Lower lobe of right lung (tissue), 2 donors: ENCODE measurements at regions not wholly inside any gene's neighbourhood (a gene's known extent, or its start where the extent isn't known, plus 50 kb on each side); places are given as distances from the start of the nearest gene placed in this dataset.

ENCODE experiments used
- ATAC-seq, 2 donors: fragments of 200-7000 bp; cut with Tn5 transposase; one replicate each; pipeline ENCODE4 v1.9.1; 2020 to 2022; ENCODE audit warnings: mild to moderate bottlenecking in 2 of 2, moderate library complexity in 2 of 2
- DNase-seq: peaks from one replicate; pipeline ENCODE4 v3.0.0-alpha.2; 2020
- H3K27ac ChIP-seq: fragments of 200-600 bp; one replicate; pipeline ENCODE4 v1.8.0; 2022
- H3K27me3 ChIP-seq: fragments of 200-600 bp; one replicate; pipeline ENCODE4 v1.8.0; 2022; ENCODE audit warnings: low read depth
- H3K36me3 ChIP-seq: fragments of 200-600 bp; one replicate; pipeline ENCODE4 v1.8.0; 2022; ENCODE audit warnings: mild to moderate bottlenecking
- H3K4me1 ChIP-seq: fragments of 200-600 bp; one replicate; pipeline ENCODE4 v1.8.0; 2022
- H3K4me3 ChIP-seq: fragments of 200-600 bp; one replicate; pipeline ENCODE4 v1.8.0; 2022; ENCODE audit warnings: mild to moderate bottlenecking
- H3K9me3 ChIP-seq: fragments of 200-600 bp; one replicate; pipeline ENCODE4 v1.8.0; 2022
- intact Hi-C: fragments of 100-400 bp; cut with DNase I; formaldehyde crosslinking; loops from one replicate; pipeline ENCODE4 v1.11.0; 2022
- TF ChIP-seq, protein P1 (sequence below): fragments of 200-600 bp; IDR thresholded peaks from one replicate; pipeline ENCODE4 v1.8.0; 2022; ENCODE audit warnings: antibody characterized with exemption, mild to moderate bottlenecking
- donor health status: DM: no; HTN: yes; CAD: no; lungs with severe emphysema.

DNA sequence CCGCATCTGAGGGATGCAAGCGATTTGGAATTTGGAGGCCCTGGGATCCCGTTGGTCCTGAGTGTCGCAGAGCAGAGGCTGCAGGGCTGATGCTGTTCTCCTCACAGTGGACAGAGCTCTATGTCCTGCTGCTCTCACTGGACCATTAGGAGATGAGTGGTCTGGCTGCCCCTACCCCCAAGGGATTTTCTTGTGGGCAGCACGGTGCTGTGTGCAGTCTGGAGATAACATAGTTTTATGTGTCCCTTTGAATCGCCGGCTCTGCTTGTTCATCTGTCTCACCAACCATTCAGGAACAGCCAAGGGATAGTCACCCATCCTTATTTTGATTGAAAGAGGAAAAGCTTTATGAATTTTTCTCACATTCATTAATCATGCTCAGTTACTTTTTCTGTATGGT, 49.9 kb downstream of the CHRM3 start:
- H3K9me3 ChIP-seq, result no peaks in the 10 kb centered on the region
- H3K4me3 ChIP-seq, result no peak overlapping the region
- no peaks in the 10 kb centered on the region for H3K36me3 ChIP-seq
- no peaks in the 10 kb centered on the region for H3K27me3 ChIP-seq
- H3K4me1 ChIP-seq, result no peaks in the 10 kb centered on the region
- intact Hi-C loops, result no loop called here
- ATAC-seq (no peak), DNase-seq (no peak)
- H3K27ac ChIP-seq, result no peak overlapping the region
- TF ChIP-seq, protein P1, sequence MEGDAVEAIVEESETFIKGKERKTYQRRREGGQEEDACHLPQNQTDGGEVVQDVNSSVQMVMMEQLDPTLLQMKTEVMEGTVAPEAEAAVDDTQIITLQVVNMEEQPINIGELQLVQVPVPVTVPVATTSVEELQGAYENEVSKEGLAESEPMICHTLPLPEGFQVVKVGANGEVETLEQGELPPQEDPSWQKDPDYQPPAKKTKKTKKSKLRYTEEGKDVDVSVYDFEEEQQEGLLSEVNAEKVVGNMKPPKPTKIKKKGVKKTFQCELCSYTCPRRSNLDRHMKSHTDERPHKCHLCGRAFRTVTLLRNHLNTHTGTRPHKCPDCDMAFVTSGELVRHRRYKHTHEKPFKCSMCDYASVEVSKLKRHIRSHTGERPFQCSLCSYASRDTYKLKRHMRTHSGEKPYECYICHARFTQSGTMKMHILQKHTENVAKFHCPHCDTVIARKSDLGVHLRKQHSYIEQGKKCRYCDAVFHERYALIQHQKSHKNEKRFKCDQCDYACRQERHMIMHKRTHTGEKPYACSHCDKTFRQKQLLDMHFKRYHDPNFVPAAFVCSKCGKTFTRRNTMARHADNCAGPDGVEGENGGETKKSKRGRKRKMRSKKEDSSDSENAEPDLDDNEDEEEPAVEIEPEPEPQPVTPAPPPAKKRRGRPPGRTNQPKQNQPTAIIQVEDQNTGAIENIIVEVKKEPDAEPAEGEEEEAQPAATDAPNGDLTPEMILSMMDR, result no peak

DNA sequence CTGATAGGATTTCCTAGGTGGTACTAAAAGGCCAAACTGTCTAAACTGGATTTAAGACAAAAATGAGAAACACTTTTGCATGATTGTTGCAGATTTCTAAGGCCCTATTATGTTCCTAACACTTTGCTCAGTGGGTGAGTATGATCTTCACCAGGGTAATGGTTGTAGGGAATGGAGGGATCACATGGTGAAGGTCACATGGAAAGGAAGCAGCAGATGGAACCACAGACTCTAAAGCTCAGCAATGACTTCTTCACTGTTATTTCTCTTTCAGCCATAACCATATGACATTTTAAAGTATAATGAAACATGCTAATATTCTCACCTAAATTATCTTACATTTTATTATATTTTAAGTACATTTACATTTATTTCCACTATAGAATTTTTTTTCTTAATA, 51.5 kb downstream of the CHRM3 start:
- Histone ChIP-seq H3K27me3 (no peaks in the 10 kb centered on the region), H3K36me3 (no peaks in the 10 kb centered on the region), H3K9me3 (no peaks in the 10 kb centered on the region), H3K4me1 (no peaks in the 10 kb centered on the region), H3K27ac (no peak overlapping the region), H3K4me3 (no peak overlapping the region)
- intact Hi-C loops, result no loop called here
- DNase-seq (no peak), ATAC-seq (no peak)
- TF ChIP-seq, protein P1, result no peak

- H3K27me3 ChIP-seq, result no peaks in the 10 kb centered on the region
- no peaks in the 10 kb centered on the region for H3K9me3 ChIP-seq
- H3K36me3 ChIP-seq, result no peaks in the 10 kb centered on the region
- DNase-seq (no peak), ATAC-seq (no peak)
- TF ChIP-seq, protein P1, result no peak
- H3K4me3 ChIP-seq, result no peak overlapping the region
- intact Hi-C loops, result no loop called here
- no peaks in the 10 kb centered on the region for H3K4me1 ChIP-seq
- no peak overlapping the region for H3K27ac ChIP-seq
These were observed 52.5 kb downstream of the CHRM3 start for GRCh38 chr1:239438891-239439290.

GRCh38 chr1:239443361-239443760, 57.0 kb downstream of the CHRM3 start:
- no peak overlapping the region for H3K4me3 ChIP-seq
- no peak for DNase-seq
- intact Hi-C loops, result no loop called here
- no peaks in the 10 kb centered on the region for H3K27me3 ChIP-seq
- ATAC-seq, result no peak
- no peaks in the 10 kb centered on the region for H3K9me3 ChIP-seq
- TF ChIP-seq, protein P1, result no peak
- no peak overlapping the region for H3K27ac ChIP-seq
- H3K4me1 ChIP-seq, result no peaks in the 10 kb centered on the region
- no peaks in the 10 kb centered on the region for H3K36me3 ChIP-seq

- H3K9me3 ChIP-seq, result no peaks in the 10 kb centered on the region
- TF ChIP-seq, protein P1, result no peak
- DNase-seq, result no peak
- H3K27me3 ChIP-seq, result no peaks in the 10 kb centered on the region
- no peak overlapping the region for H3K4me3 ChIP-seq
- no peak overlapping the region for H3K27ac ChIP-seq
- intact Hi-C loops, result no loop called here
- H3K4me1 ChIP-seq, result no peaks in the 10 kb centered on the region
- no peaks in the 10 kb centered on the region for H3K36me3 ChIP-seq
- peak in 1 of 2 donors; percentile 49 for ATAC-seq
These were observed 60.2 kb downstream of the CHRM3 start for GRCh38 chr1:239446611-239447010.

GRCh38 chr1:239448911-239449310, 62.5 kb downstream of the CHRM3 start:
- no peak overlapping the region for H3K27ac ChIP-seq
- DNase-seq (no peak), ATAC-seq (no peak)
- no peaks in the 10 kb centered on the region for H3K36me3 ChIP-seq
- no peaks in the 10 kb centered on the region for H3K27me3 ChIP-seq
- H3K9me3 ChIP-seq, result no peaks in the 10 kb centered on the region
- TF ChIP-seq, protein P1, result no peak
- H3K4me1 ChIP-seq, result no peaks in the 10 kb centered on the region
- intact Hi-C loops, result no loop called here
- H3K4me3 ChIP-seq, result no peak overlapping the region
